Esophagus (tissue), 2 donors: ENCODE measurements at regions not wholly inside any gene's neighbourhood (a gene's known extent, or its start where the extent isn't known, plus 50 kb on each side); places are given as distances from the start of the nearest gene placed in this dataset.
"Not testable (repeated sequence)": the region's sequence is repeated elsewhere in the genome, so short reads cannot be mapped to it uniquely, and the experiment has no call there.

ENCODE experiments used
- H3K27ac ChIP-seq, 2 donors: one replicate each; pipeline ENCODE4 v1.5.1; 2013; ENCODE audit warnings: low read depth in 2 of 2, mild to moderate bottlenecking in 2 of 2, inconsistent platforms in 1 of 2, low read length in 1 of 2, moderate library complexity in 1 of 2
- H3K27me3 ChIP-seq, 2 donors: one replicate each; pipeline ENCODE4 v1.6.1; 2013; ENCODE audit warnings: low read length in 2 of 2, control low read depth in 1 of 2, mild to moderate bottlenecking in 1 of 2; ENCODE audit not compliant: insufficient read depth in 2 of 2, control insufficient read depth in 1 of 2
- H3K36me3 ChIP-seq, 2 donors: one replicate each; pipeline ENCODE4 v1.6.1; 2013; ENCODE audit warnings: low read length in 1 of 2; ENCODE audit not compliant: control insufficient read depth in 2 of 2, insufficient read depth in 2 of 2
- H3K4me1 ChIP-seq, 2 donors: one replicate each; pipeline ENCODE4 v1.6.1; 2013; ENCODE audit warnings: low read length in 1 of 2; ENCODE audit not compliant: control insufficient read depth in 2 of 2, insufficient read depth in 2 of 2
- H3K4me3 ChIP-seq, 2 donors: one replicate each; pipeline ENCODE4 v1.5.1; 2013; ENCODE audit warnings: low read length in 2 of 2, mild to moderate bottlenecking in 2 of 2, low read depth in 1 of 2, moderate library complexity in 1 of 2
- H3K9me3 ChIP-seq, 2 donors: one replicate each; pipeline ENCODE4 v1.6.1; 2013; ENCODE audit warnings: mild to moderate bottlenecking in 2 of 2, low read depth in 1 of 2, low read length in 1 of 2, moderate library complexity in 1 of 2; ENCODE audit not compliant: control insufficient read depth in 2 of 2, insufficient read depth in 1 of 2
- WGBS, 2 donors: extraction: QIAGEN DNeasy Blood & Tissue Kit; methylation state at CpG; one replicate each; pipeline ENCODE4 v1.1.7; 2013; 5-methylcytosine and 5-hydroxymethylcytosine counted together
- donor health status: healthy with polysubstance abuse.
- donor health status: Bipolar disorder and iron deficiency.

GRCh38 chr3:166285001-166285400 lies 447.8 kb upstream of the BCHE start:
- H3K36me3 ChIP-seq: no peaks in the 10 kb centered on the region
- H3K4me1 ChIP-seq: no peaks in the 10 kb centered on the region
- H3K9me3 ChIP-seq: no peaks in the 10 kb centered on the region
- no peak overlapping the region for H3K4me3 ChIP-seq
- H3K27me3 ChIP-seq: no peaks in the 10 kb centered on the region
- WGBS, 2 donors: 66 to 70% methylated on average over 2 of the region's 2 CpGs
- no peak overlapping the region for H3K27ac ChIP-seq

- WGBS, 2 donors: 62 to 72% methylated on average over 5 of the region's 5 CpGs
- H3K4me3 ChIP-seq: no peak overlapping the region
- H3K27me3 ChIP-seq: no peaks in the 10 kb centered on the region
Observed at GRCh38 chr3:166283840-166284239, 446.6 kb upstream of the BCHE start.

GRCh38 chr3:166282931-166283330 lies 445.7 kb upstream of the BCHE start:
- WGBS, 2 donors: 66 to 91% methylated on average over 2 of the region's 2 CpGs
- Histone ChIP-seq H3K36me3 (no peaks in the 10 kb centered on the region), H3K27ac (no peak overlapping the region), H3K9me3 (no peaks in the 10 kb centered on the region), H3K27me3 (no peaks in the 10 kb centered on the region), H3K4me3 (no peak overlapping the region), H3K4me1 (no peaks in the 10 kb centered on the region)

More at GRCh38 chr3:166283840-166284239, 446.6 kb upstream of the BCHE start:
- Histone ChIP-seq H3K9me3 (no peaks in the 10 kb centered on the region), H3K4me1 (no peaks in the 10 kb centered on the region), H3K27ac (no peak overlapping the region), H3K36me3 (no peaks in the 10 kb centered on the region)

DNA sequence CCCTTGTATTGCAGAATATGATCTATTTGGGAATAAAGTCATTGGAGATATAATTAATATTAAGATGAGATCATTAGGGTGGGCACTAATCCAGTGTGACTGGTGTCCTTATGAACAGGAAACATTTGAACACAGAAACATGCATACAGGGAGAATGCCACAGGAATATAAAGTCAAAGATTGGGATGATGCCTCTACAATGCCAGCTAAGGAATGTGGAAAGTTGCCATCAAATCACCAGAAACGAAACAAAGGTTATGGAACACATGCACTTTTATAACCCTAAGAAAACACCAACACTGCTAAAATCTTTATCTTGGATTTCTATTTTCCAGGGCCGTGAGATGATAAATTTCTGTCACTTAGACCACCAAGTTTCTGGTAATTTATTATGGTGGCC lies 442.4 kb upstream of the BCHE start:
- Histone ChIP-seq H3K9me3 (no peaks in the 10 kb centered on the region), H3K4me3 (no peak overlapping the region), H3K4me1 (no peaks in the 10 kb centered on the region), H3K27ac (no peak overlapping the region), H3K36me3 (no peaks in the 10 kb centered on the region), H3K27me3 (no peaks in the 10 kb centered on the region)
- 58 to 59% methylated on average over 2 of the region's 2 CpGs for WGBS, 2 donors

DNA sequence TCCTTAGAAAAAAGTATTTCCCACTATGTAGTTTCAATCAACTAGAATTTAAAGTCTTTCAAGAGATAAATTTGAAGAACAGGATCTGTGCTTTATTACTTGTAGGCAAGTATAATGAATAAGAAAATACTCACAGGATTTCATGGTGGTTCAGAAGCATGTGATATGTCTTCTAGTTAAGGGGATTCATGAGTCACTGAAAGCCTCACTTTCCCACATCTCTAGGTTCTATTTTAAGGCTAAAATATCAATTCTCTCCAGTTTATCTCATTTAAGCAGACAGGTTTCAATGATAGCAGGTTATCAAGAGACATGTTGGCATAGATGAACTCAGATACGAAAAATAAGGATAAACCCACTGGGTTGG lies 437.8 kb upstream of the BCHE start:
- Histone ChIP-seq H3K4me3 (no peak overlapping the region), H3K27ac (no peak overlapping the region), H3K9me3 (no peaks in the 10 kb centered on the region), H3K27me3 (no peaks in the 10 kb centered on the region), H3K4me1 (no peaks in the 10 kb centered on the region), H3K36me3 (no peaks in the 10 kb centered on the region)
- 73 to 77% methylated on average over 1 of the region's 1 CpG for WGBS, 2 donors

GRCh38 chr3:166274351-166275023 lies 437.3 kb upstream of the BCHE start:
- Histone ChIP-seq H3K27ac (no peak overlapping the region), H3K36me3 (no peaks in the 10 kb centered on the region), H3K27me3 (no peaks in the 10 kb centered on the region), H3K9me3 (no peaks in the 10 kb centered on the region), H3K4me1 (no peaks in the 10 kb centered on the region), H3K4me3 (no peak overlapping the region)
- WGBS, 2 donors: 55 to 71% methylated on average over 4 of the region's 4 CpGs

- H3K36me3 ChIP-seq: no peaks in the 10 kb centered on the region
- H3K27me3 ChIP-seq: no peaks in the 10 kb centered on the region
- 9 to 18% methylated on average over 1 of the region's 1 CpG for whole genome bisulfite sequencing, 2 donors
- no peaks in the 10 kb centered on the region for H3K4me1 ChIP-seq
- no peak overlapping the region for H3K27ac ChIP-seq
- no peaks in the 10 kb centered on the region for H3K9me3 ChIP-seq
- no peak overlapping the region for H3K4me3 ChIP-seq
Observed at GRCh38 chr3:166270429-166270828, 433.2 kb upstream of the BCHE start.

- H3K4me3 ChIP-seq: no peak overlapping the region
- H3K27me3 ChIP-seq: no peaks in the 10 kb centered on the region
- H3K36me3 ChIP-seq: no peaks in the 10 kb centered on the region
- H3K4me1 ChIP-seq: no peaks in the 10 kb centered on the region
- 74 to 85% methylated on average over 4 of the region's 4 CpGs for WGBS, 2 donors
- H3K9me3 ChIP-seq: no peaks in the 10 kb centered on the region
- no peak overlapping the region for H3K27ac ChIP-seq
Observed at GRCh38 chr3:166265153-166265552, 427.9 kb upstream of the BCHE start.

DNA sequence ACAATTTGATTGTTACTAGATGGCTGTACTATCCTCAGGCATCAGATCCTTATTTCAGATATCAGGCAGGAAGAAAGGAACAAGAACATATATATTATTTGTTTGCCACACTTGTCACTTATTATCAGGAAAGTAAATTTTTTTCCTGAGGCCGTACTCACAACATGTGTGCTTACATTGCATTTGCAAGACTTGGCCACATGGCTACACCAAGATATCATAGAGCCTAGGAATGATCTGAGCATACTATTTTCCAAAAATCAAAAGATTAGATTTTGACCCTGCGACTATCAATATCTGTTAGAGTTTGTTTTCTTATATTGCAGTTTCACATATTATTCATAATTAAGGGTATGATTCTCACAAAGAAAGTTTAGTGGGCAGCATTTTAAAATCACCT lies 426.2 kb upstream of the BCHE start:
- H3K27ac ChIP-seq: no peak overlapping the region
- no peaks in the 10 kb centered on the region for H3K36me3 ChIP-seq
- H3K9me3 ChIP-seq: no peaks in the 10 kb centered on the region
- no peaks in the 10 kb centered on the region for H3K27me3 ChIP-seq
- H3K4me3 ChIP-seq: no peak overlapping the region
- no peaks in the 10 kb centered on the region for H3K4me1 ChIP-seq
- 71 to 74% methylated on average over 2 of the region's 2 CpGs for WGBS, 2 donors

DNA sequence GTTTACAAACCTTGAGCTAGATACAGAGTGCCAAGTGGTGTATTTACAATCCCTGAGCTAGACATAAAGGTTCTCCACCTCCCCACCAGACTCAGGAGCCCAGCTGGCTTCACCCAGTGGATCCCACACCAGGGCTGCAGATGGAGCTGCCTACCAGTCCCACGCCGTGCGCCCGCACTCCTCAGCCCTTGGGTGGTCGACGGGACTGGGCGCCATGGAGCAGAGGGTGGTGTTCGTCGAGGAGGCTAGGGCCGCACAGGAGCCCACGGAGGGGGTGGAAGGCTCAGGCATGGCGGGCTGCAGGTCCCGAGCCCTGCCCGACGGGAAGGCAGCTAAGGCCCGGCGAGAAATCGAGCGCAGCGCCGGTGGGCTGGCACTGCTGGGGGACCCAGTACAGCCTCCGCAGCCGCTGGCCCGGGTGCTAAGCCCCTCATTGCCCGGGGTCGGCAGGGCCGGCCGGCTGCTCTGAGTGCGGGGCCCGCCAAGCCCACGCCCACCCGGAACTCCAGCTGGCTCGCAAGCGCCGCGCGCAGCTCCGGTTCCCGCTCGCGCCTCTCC lies 421.1 kb upstream of the BCHE start:
- WGBS, 2 donors: 91 to 92% methylated on average over 15 to 41 of the region's 41 CpGs
- not testable (repeated sequence) for H3K4me3 ChIP-seq

More for the DNA sequence above, 421.1 kb upstream of the BCHE start:
- H3K36me3 ChIP-seq, H3K27ac ChIP-seq, H3K9me3 ChIP-seq, H3K4me1 ChIP-seq, H3K27me3 ChIP-seq: not testable (repeated sequence)
